Astrocyte of the cerebellum (primary cell): ENCODE measurements at regions not wholly inside any gene's neighbourhood (a gene's known extent, or its start where the extent isn't known, plus 50 kb on each side); places are given as distances from the start of the nearest gene placed in this dataset.
"Not testable (repeated sequence)": the region's sequence is repeated elsewhere in the genome, so short reads cannot be mapped to it uniquely, and the experiment has no call there.

Source experiments
- DNase-seq: peaks from one replicate; pipeline ENCODE4 v3.0.0-alpha.2; 2011; ENCODE audit warnings: low read depth
- H3K4me3 ChIP-seq: 2 replicates; pipeline ENCODE4 v1.5.1; 2011; ENCODE audit warnings: mild to moderate bottlenecking, low read depth, low read length, moderate library complexity
- in situ Hi-C: cut with HindIII; loops from 2 replicates; pipeline ENCODE4 v1.10.0; 2017; ENCODE audit warnings: low sequenced_read_pairs

DNA sequence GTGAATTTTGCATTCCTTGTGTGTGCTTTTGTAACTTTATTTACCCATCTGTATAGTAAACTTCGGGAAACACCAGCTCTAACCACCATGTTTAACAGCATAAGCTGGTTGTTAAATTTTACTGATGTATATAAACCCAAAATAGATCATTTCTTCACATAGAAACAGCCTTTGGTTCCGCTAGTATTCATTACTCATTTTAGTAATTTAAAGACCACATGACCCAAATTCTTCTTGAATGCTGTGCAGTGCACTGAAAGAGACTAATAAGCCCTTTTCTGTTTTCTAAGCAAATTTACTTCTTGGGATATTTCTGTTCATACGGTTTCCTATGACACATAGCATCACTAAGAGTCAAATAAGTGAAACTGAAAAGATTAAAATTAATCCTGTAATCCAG is 218.5 kb upstream of the SPATA31A3 start:
- H3K4me3 ChIP-seq, DNase-seq, in situ Hi-C loops: not testable (repeated sequence)

GRCh38 chr9:67208831-67209437 is 216.6 kb upstream of the SPATA31A3 start:
- H3K4me3 ChIP-seq, in situ Hi-C loops, DNase-seq: not testable (repeated sequence)

DNA sequence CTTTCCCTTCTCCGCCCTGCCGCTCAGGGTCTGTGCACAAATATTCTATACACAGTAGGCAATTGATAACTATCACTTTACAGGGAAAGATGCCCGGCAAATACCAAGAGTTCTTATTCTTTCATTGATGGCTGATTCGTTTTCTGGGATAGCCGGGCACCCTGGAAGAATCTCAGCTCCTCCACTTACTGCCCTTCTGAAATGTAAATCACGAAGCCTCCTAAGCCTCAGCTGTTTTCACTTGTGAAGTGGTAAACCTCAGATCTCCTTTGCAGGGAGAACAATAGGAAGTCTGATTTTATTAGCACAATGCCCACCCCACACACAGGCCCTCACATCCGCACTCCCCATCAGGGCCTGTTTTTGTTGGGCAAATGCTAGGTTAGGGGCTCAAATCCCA is 203.8 kb upstream of the SPATA31A3 start:
- DNase-seq, H3K4me3 ChIP-seq, in situ Hi-C loops: not testable (repeated sequence)

DNA sequence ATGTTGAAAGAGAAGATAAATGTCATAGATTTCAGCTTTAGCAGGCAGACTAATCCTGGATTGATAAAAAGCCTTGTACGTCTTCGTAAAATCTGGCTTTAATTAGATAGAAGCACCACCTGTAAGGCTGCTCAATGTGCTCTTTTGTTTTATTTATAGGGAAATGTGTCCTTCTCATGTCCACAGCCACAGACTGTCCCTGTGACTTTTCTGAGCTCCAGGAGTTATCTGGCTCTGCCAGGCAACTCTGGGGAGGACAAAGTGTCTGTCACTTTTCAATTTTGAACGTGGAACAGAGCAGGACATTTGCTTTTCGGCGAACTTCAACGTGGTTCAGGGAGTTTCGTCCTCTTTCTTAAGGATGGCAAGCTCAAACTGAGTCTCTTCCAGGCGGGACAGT is 203.0 kb upstream of the SPATA31A3 start:
- H3K4me3 ChIP-seq, in situ Hi-C loops, DNase-seq: not testable (repeated sequence)

DNA sequence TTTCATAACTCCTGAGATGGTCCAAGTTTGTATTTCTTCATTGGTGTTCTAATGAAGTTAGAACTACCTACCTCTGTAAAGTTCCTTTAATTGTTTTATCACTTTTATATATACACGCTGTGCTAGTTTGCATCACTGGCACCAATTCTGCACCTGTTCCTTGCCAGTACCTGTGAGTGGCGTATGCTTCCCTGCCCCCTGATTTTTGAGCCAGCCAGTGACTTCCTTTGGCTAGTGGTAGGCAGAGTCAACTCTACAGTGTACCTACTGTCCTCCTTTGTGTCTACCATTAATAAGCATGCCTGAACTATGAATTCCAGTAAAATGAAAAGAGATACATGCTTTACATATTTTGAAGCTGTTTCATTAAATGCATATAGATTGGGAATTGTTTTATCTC is 186.8 kb upstream of the SPATA31A3 start:
- in situ Hi-C loops, DNase-seq, H3K4me3 ChIP-seq: not testable (repeated sequence)

DNA sequence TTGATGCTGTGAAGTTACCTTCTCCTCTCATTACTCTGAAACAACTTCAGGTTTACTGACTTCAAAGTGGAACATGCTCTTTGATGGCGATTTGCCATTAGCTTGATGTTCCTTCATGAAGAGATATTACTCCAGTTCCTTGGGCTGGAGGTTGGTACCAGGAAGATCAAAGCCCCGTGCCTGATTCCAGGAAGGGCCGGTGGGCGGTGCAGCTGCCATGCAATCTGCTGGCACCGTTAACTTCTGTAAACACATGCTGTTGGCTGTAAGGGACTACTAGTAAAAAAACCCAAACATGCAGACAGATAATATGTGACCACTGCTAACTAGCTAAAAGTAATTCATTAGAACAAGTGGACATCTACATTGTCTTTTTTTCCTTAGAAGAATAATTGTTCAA is 182.8 kb upstream of the SPATA31A3 start:
- in situ Hi-C loops, H3K4me3 ChIP-seq, DNase-seq: not testable (repeated sequence)

- in situ Hi-C loops, DNase-seq: not testable (repeated sequence)
Measured at GRCh38 chr9:67171721-67172120, 179.4 kb upstream of the SPATA31A3 start.

DNA sequence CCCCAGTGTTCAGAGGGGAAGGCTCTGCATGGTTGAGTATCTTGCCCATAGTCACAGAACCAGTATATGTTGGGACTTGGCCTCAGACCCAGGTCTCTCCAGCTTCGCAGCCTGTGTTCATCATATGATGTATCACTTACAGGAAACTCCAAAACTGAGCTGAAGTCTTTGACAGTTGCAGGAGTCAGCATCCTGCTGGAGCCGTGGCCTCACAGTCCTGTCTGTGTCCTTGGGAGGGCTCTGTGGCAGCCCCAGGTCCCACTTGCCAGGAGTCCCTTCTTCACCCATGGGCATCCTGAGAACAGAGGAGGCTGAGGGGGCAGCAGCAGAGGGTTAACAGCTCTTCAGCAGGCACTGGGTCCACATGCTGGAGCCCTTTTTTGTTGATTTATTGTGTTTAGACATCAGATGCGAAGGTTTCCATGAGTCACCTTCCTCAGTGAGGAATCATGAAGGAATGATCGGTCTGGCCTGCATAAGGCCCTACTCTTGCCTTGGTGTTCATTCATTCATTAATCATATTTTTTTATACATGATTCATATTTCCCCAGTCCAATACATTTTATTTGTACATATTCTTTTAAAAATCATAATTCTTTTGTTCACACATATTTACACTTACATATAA is 176.3 kb upstream of the SPATA31A3 start:
- in situ Hi-C loops, DNase-seq, H3K4me3 ChIP-seq: not testable (repeated sequence)

More at GRCh38 chr9:67171721-67172120, 179.4 kb upstream of the SPATA31A3 start:
- H3K4me3 ChIP-seq, result not testable (repeated sequence)

- in situ Hi-C loops, DNase-seq, H3K4me3 ChIP-seq: not testable (repeated sequence)
Measured at GRCh38 chr9:67166335-67166734, 174.0 kb upstream of the SPATA31A3 start.

DNA sequence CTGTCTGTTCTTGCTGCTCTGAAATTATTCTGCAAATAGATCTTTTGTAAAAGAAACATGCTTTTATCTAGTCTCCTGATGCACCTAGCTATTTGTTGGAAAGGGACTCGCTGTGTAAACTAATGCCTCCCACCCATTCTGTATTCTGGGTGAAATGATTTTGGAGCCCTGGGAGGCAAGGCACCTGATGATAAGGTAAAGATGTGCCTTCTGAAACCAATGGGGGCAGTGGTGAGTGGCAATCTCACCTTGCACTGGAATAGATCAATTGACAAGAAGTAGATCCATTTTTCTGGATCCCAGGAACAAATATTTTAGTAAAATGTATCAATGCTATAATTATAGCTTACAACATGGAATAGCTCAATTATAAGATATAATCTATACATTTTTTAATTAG is 170.5 kb upstream of the SPATA31A3 start:
- in situ Hi-C loops, H3K4me3 ChIP-seq: not testable (repeated sequence)

DNA sequence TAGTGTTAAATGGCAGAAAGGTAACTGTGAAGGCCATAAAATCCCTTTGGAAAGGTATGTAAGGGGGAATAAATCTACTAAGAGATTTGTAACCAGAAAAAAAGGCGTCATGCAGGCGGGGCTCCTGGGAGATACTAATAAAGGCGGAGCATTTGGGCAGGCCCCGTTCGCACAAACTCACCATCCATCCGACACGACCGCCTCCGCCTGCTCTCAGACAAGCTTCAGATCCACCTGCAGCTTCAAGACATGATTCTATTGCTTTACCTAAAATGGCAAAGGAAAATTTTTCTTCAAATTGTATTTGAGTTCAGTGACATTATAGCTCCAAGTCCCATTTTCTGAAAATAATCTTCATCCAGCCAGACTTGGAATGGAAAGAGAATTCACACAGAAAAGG is 162.9 kb upstream of the SPATA31A3 start:
- in situ Hi-C loops, H3K4me3 ChIP-seq, DNase-seq: not testable (repeated sequence)

More for the DNA sequence above, 170.5 kb upstream of the SPATA31A3 start:
- not testable (repeated sequence) for DNase-seq

DNA sequence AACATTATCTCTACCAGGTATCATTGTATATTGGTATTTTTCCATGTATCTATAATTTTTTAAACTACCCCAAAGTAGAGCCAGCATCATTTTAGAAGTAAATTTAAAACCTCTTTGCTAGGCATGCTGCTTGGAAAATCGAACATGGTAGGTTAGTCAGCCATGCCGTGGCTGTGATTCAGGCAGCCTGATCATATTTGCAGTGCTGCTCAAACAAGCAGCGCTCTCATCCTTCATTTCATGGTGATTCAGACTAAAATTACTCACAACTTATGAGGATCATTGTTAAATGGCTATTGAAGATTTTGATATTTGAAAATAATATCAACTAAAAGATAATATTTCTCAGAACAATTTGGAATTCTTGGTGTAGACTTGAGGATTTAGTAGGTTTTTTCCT is 161.2 kb upstream of the SPATA31A3 start:
- in situ Hi-C loops, H3K4me3 ChIP-seq, DNase-seq: not testable (repeated sequence)

- in situ Hi-C loops, result not testable (repeated sequence)
Measured at GRCh38 chr9:67142392-67143107, 150.2 kb upstream of the SPATA31A3 start.

DNA sequence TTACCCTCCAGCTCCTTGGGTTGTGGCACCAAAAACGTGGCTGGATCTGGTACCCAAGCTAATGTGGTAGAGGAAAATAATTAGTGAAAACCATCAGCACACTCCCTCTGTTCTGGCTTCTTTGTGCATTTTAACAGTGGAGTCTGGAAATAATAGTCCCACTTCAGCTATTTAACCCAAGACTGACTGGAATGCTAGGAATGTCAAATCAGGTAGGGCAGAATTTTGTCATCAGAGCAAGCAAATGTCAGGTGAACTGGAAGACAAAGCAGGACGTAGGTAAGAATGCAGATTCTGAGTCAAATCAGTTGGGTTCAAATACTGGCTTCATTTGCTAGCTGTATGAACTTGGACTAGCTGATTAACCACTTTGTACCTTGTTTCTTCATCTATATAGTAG is 144.0 kb upstream of the SPATA31A3 start:
- H3K4me3 ChIP-seq, DNase-seq, in situ Hi-C loops: not testable (repeated sequence)

More at GRCh38 chr9:67142392-67143107, 150.2 kb upstream of the SPATA31A3 start:
- not testable (repeated sequence) for H3K4me3 ChIP-seq, DNase-seq

DNA sequence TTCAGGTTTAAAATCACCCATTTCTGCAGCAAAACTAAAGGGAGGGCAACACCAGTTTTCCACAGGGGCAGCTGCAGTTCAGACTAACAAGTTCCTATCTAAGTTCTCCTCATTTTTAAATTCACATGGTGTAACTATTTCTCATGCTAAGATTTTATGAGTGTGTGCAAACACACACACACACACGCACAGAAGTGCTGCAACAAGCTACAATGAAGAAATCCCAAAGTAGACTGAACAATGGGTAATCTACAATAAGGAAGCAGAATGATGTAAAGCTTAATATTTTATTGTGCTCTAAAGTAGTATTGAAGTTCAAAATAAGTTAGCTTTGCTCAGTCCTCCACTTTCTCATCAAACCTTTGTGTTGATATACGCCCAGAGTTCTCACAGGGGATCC is 140.8 kb upstream of the SPATA31A3 start:
- H3K4me3 ChIP-seq, DNase-seq, in situ Hi-C loops: not testable (repeated sequence)

DNA sequence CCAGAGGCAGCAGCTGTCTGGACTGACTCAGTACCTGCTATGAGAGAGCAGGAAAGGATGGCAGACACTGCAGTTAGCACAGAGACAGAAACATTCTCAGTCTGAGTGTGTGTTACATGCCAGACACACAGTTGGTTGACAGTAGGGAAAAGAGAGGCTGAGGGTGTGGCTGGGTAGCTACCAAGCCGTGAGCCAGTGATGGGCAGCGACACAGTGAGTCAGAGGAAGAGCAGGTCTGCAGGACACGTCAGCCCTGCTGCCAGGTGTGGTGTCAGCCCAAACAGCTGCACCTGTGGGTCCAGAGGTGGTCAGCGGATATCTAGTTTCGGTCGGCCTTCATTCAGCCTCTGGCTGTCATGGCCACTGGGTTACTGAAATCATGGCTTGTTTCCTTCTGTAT is 124.4 kb upstream of the SPATA31A3 start:
- in situ Hi-C loops, DNase-seq, H3K4me3 ChIP-seq: not testable (repeated sequence)

- DNase-seq, in situ Hi-C loops, H3K4me3 ChIP-seq: not testable (repeated sequence)
Measured at GRCh38 chr9:67112148-67112547, 119.8 kb upstream of the SPATA31A3 start.

- in situ Hi-C loops, H3K4me3 ChIP-seq, DNase-seq: not testable (repeated sequence)
Measured at GRCh38 chr9:67111733-67112132, 119.4 kb upstream of the SPATA31A3 start.
